HG02943 (cell line): ENCODE measurements at regions not wholly inside any gene's neighbourhood (a gene's known extent, or its start where the extent isn't known, plus 50 kb on each side); places are given as distances from the start of the nearest gene placed in this dataset.
A peak's percentile ranks its signal among the peaks of the same experiment; 100 is the strongest.

Source experiments
- ATAC-seq: cut with Tn5 transposase; IDR thresholded peaks from one replicate; pipeline ENCODE4 v1.9.1; 2021; ENCODE audit warnings: mild to moderate bottlenecking, low read depth, moderate library complexity; ENCODE audit not compliant: unreplicated experiment

DNA sequence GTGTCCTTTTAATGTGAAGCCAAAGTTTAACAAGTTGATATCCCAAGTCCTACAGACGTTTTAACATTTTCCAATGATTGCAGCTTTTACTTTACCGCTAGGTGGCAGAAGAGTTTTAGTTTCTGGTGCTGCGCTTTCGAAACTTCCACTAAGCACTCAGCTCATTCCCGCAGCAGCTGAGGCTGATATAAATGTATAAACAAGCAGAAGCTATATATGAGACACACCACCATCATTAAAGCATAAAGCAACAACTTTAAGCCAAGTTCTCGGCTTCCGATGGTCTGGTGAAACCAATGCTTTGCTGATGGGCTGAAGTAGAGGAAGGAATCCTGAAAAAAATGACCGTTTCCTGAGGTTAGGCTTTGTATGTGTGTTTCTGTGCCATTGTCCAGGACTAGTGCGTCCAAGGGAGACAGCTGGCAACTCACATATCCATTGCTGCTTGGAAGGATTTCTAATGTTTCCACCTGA, 753.9 kb downstream of the OLFM4 start:
- ATAC-seq: peak; percentile 75

DNA sequence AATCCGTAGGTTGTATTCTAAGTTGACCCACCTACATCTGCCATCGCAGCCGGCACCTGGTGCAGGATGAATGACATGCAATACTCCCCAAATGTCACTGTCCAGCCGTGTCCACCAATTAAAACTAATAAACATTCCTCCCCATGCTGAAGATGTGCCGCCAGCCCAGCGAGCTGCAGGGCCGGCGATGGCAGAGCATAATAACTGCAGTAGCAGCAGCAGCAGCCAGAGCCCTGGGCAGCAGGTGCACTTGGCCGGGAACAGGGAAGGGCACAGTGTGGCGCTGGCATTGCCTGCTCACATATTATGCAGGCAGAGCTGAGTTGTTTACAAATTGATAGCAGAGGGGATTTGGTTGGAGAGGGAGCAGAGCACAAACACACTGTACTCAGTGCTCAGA, 754.9 kb downstream of the OLFM4 start:
- ATAC-seq: no peak

DNA sequence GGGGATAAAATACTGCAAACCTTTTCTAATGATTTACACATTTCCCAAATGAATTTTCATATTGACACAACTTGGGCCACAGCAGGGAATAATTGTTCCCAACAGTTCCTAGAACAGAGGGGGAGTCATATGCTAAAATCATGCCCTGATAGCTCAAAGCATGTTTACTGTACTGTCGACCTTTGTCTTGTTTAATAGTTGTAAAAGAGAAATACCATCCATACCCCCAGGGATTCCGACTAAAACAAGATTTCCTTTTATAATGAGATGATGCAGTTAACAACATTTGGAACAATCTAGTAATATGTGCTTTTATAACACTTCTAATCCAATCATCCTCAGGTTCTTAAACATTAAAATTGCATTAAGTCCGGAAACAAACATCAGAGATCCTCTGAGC, 759.7 kb downstream of the OLFM4 start:
- no peak for ATAC-seq

DNA sequence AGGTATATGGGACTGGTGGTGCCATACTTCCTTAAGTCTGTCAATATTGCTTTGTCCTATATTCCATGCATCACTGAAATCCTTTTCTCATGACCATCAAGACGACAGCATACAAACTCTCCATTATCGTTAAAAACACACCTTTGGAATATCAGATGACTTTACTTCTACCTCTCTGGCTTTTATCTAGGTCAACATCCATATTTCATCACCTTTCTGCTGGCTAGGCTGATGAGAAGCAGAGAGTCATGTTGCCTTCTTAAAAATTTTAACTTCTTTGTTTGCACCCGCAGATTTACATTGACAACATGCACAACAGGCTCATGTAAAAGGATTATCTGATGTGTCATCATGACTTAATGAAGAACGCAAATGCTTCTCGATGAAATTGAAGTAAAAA, 771.4 kb downstream of the OLFM4 start:
- no peak for ATAC-seq

DNA sequence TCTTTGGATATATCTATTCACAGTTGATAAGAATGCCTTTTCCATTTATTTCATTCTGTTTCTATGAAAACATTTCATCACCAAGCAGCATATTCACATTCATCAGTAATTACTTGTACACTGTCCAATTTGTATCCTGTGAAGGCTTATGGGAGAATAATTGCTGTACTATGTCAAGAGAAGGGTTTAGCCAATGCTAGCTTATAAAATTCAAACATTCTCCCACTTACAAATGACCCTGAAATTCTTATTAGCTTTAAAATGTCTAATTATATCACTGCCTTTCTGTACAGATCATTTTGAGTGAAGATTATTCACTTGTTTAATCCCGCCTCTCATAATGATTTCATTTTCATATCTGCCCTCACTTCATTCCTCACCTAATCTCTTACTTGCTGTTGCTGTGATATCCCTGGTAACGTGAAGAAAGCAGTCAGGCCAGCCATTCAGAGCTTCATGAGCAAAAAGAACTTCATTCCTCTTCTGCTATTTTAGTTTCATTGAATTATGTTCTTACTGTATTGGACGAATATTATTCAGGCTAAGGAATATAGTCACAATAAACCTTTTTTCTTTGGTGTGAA, 778.7 kb downstream of the OLFM4 start:
- no peak for ATAC-seq

DNA sequence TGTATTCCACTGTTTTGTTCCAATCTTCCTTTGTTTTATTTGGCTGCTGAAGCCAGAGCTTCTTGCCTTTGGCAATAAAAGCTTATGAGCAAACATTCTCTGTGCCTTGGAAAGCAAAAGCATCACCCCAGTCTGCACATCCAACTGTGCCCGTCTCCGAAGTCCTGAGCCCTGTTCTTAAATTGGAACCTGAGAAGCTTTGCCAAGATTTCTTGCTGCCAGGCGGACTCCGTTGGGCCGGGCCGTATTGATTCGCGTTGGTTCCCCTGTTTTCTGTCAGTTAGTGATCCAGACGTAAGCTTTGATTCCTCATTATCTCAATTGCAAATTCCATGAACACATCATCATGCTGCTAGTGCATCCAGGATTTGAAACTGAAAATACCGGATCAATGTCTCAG, 793.0 kb downstream of the OLFM4 start:
- ATAC-seq: no peak

DNA sequence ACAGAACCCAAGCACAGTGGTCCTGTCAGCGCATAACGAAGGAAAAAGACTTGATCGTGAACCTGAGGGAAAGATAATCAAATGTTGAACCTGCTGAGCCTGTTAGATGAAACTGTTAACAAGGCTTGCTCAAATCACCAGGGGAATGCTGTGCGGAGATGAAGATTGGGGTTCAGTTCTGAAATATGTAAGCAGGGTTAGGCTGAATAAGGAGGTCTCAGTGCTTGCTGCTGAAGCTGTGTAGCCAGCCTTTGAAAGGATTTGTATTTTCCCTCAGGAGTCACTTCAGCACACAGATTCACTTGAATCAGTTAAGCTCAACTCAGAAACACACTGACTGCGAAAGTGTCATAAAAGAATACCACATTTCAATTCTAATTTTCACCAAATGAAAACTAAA, 793.5 kb downstream of the OLFM4 start:
- no peak for ATAC-seq

DNA sequence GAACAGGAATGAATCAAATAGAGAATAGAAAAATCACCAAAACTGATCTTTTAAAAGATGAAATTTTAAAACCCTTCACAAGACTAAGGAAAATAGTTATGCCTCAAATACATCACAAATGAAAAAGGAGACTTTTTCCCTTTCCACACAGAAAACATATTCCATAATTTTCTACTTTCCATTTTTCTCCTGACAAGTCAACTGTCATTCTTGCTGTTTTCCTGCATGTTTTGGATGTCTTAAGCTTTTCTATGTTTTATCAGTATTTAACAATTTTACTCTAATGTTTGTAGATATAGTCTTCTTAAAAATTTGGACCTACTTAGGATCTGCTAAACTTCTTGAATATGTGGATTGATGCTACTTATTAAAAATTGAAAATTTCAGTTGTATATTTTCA, 810.8 kb downstream of the OLFM4 start:
- no peak for ATAC-seq

DNA sequence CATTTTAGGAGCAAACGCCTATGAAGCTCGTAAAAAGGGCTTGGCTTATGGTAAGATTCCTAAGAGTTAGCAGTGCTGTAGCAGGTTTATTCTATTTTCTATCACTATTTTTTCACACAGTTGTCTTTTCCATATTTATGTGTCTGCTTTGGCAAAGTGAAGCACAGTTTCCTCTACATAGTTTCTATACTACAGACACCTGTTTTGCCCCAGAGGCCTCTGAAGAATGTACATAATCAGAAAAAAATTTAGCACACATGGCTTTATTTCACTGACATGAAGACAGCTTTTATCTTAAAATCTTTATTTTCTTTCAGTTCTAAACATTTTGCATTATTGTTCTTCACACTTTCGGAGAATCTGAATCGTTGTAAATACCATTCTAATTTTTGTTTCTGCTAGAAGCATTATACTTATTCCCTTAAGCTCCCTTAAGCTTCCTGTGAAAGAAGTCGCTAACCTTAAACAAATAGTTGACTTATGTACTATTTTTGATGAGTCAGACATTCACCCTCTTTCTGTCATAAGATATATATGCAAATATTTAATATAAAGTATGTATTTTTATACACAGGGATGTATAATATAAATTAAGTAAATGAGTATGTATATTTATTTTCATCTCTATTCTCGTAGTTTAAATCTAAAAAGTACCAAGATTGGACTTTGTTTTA, 816.0 kb downstream of the OLFM4 start:
- ATAC-seq: no peak

DNA sequence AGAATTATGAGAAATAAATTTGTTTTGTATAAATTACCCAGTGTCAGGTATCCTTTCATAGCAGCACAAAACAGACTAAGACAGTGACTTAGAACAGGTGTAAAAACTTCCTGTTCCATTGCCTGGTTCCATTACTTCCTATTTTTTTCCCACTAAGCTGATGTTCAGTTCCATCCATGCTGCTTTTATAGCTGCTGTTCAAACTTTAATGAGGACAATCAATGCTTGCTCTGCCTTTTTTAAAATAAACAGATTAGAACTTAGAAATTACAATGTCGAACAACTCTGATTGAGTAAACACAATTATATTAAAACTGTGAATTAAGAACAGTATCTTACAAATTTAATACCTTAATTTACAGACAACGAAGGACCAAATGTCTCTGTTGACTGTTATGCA, 818.9 kb downstream of the OLFM4 start:
- no peak for ATAC-seq

DNA sequence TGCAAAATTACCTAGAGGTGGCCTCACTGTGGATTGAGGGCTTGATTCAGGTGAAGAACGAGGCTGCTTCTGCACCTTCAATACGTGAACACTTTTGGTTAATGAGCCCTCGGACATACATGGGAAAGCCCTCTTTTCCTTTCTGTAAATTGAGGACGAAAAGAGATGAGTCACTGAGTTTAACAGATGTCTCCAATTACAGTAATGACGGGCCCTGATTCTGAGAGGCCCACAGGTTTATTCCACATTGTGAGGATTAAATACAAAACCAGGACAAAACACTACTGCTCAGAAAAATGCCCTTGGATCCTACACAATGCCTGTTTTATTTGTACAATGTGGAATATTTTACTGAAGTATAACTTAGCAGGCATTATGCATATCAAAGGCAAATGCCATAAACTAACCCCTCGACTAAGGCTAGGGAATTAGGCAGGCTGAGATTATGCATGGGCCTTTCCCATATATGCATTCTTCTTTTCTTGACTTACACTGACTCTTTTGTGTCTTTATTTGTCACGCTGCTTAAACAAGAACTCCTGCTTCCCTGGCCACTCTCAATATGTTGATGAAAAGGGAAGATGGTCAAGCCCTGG, 819.9 kb downstream of the OLFM4 start:
- no peak for ATAC-seq

DNA sequence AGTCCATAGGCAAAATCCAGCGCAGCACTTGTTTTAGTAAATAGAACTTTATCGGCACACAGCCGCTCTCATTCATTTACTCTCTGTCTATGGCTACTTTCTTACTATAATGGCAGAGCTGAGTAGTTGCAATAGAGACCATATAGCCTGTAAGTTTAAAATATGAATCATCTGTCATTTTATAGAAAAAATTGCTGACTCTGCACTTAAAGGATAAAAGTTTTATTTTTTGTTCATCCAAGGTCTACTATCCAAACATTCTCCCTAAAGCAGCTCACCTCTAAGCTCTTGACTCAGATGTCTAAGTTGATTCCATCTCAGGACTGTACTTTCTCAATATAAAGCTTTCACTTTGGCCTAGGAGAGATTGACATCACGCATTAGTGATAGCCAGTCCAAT, 825.7 kb downstream of the OLFM4 start:
- no peak for ATAC-seq

DNA sequence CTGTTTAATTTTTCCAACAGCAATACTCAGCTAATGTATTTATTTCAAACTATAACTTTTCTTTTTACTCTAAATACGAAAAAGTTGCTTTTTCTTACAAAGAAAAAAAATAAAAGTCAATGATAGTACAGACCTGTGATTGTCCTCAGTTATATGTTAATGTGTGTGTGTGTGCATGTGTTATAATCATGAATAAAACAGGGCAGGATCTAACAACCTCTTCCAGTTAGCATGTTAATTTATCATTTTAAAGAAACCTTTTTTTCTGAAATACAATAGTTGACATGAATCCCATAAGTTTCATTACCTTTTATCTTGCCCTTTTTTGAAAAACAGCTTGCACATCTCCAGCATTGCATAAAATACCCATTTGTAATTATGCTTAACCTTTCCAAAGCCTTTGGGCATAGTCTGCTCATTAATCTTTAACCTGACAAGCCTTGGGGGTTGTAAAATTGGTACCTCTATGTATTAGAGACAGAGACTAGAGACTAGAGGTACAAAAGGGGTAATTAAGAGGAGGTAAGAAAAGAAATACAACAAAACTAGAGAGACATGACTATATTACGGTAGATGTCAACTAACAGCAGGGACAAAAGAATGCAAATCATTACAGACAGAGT, 828.1 kb downstream of the OLFM4 start:
- ATAC-seq: no peak

DNA sequence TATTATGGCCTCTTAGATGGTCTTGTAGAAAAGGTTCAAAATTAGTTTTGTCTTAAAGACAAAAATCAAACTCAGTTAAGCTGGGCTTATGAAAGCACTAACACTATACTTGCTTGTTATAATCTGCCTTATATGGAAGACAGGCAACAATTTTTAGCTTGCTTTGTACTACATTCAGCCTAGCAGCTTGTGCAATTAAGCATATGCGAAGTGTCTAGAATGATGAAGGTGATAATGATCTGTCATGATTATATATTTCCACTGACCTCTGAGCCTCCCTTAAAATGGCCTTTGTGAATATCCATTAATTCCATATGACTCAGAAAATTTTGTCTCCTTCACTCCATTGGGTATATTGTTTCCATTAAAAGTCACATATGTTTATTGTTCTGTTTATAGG, 834.9 kb downstream of the OLFM4 start:
- ATAC-seq: no peak

DNA sequence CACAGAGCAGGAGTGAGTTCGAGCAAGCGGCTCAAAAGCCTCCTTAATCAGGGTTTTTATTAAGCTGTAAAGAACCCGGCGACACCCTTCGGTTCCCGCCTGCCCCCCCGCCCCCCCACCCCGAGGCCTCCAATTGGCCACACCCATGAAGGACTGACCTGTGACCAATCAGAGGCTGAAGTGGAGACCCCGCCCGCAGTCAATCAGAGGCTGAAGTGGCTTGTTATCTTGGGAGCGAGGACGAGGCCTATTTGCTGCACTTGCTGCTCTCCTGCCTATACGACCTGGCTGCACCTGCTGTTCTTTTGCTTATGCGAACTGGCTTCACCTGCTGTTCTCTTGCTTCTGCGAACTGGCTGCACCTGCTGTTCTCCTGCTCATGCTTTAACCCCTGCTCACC, 844.9 kb downstream of the OLFM4 start:
- no peak for ATAC-seq

DNA sequence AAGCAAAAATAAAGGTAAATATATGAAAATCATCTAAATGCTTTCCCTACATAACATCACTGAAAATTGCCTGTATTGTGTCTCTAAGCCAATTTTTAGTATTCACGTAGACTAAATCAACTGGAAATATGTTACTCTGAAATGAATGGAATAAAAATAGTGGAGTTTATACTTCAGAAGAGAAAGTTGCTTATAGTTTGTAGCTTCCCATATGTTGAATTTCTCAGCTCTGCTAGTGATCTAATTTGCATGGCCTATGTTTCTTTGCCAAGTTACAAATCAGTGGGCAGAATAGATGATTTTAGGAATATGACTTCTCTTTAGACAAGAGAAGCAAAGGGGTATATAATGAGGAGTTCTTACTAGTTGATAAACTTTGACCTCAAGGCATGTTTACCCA, 850.2 kb downstream of the OLFM4 start:
- no peak for ATAC-seq

DNA sequence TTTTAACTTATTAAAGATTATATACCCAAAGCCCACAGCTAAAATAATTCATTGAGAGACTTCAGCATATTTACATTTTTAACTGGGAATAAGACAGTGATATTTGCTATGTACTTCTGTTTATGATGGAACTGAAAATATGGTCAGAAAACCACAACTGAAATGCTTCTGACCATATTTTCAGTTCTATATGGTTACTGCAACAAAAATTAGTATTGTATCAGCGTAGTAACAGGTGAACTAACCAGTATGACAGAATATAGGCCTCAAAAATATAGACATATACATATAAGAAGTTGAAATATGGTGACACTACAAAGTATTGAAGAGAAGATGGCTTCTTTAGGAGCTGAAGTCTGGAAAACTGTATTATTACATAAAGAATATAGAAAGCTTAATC, 857.4 kb downstream of the OLFM4 start:
- ATAC-seq: no peak

DNA sequence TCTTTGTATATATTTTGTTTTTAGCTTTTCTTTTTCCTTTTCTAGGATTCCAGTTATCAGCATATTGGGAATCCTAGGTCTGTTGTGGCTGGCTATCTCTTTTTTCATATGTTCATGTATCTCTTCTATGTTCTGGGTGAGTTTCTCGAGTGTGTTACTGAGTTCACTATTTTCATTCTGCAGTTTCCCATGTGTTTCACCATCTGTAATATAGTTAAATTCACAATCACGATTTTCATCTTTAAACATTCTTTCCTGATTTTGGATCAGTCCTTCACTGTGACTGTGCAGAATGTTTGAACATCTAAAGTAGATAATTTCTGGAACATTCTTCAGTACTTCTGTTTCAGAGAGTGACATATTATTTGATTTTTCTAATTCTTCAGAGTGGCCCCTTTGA, 862.1 kb downstream of the OLFM4 start:
- ATAC-seq: no peak

DNA sequence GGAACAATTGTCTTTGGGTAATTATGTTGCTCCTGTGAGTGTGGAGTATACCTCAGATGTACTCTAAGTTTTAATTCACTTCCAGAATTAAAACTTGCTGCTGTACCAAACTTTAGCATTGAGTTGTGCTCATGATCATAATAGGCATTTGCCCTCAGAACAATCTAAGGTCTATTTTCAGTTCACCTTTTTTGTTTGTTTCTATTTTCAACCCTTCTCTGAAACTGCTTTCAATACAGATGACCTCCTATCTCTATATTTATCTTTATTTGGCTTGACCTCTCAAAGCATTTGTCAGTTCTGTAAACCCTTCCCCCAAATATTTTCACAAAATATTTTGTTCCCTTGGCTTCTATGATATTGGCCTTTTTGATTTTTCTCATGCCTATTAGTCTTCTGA, 873.0 kb downstream of the OLFM4 start:
- no peak for ATAC-seq

DNA sequence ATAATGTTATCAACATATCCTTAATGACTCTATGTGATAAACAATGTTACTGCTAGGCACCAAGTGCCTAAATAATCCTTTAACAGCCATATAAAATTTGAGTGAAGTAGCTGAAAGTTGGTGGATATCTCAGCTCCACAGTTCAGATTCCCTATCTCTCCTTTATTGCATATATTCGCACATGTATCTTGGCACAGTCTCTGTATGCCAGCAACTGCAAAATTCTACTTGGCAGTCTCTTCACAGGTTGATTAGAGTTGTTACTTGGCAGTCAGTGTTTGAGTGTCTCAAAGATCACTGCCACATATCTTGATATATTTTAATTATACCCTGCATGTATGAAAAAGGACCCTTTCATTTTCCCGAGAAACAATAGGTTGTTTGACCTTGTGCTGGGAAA, 879.3 kb downstream of the OLFM4 start:
- no peak for ATAC-seq

DNA sequence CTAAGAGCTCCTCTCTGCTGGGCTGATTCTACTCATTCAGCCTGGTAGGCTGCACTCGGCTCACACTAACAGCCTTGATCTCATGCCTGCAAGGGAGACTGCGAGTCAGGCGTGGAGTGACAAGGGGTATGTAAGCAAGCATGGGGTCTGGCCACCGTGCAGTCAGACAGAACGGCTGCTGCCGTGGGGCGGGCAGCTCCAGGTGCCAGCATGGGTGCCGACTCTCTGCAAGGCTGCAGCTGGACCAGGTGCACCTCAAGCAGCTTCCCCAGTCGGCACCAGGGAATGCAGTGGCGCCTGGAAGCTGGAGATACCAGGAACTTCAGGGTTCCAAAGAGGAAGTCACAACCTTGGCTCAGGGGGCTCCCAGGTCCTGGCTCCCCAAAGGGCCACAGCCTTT, 892.3 kb downstream of the OLFM4 start:
- ATAC-seq: no peak

DNA sequence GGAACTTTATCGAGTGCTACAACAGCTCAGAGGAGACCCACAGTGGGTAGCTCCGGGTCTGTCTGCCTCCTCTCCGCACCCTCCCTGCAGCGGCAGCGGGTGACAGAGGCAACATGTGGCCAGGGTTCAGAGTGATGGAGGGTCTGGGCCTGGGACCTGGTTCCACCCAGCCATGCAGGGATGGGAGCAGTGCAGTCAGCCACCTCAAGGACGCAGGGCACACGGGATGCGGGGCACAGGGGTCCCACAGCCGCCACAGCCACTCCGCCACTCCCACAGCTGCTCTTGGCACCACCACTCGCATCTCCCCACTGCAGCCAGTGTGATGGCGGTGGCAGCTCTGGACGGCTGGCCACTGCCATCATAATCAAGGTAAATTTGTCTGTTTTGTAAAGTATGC, 892.9 kb downstream of the OLFM4 start:
- ATAC-seq: no peak
